Hematopoietic multipotent progenitor cell treated with erythropoietin and hydrocortisone succinate and interleukin-3 and kit ligand, for 4 days (in vitro differentiated cells): ENCODE measurements at regions not wholly inside any gene's neighbourhood (a gene's known extent, or its start where the extent isn't known, plus 50 kb on each side); places are given as distances from the start of the nearest gene placed in this dataset.
A peak's percentile ranks its signal among the peaks of the same experiment; 100 is the strongest.

Experiments
- DNase-seq: peaks from one replicate; pipeline ENCODE4 v3.0.0-alpha.2; 2015

DNA sequence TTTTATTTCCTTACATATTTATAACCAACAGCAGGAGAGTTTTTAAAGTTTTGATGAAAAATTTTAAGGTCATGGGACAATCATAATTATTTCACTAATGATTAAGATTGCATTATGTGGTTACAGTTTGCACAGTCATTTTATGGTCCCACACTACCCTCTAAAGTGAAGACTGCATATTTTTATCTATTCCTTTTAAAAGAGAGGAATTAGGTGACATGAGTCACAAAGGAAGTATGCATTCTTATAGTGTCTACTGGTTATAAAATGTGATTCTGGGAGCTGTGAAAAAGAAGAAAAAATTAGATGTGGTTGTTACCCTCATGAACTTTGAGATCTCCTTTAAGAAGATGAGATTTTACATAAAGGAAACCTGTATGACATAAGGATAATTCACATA is 87.9 kb upstream of the GRIA1 start:
- DNase-seq, result no peak

DNA sequence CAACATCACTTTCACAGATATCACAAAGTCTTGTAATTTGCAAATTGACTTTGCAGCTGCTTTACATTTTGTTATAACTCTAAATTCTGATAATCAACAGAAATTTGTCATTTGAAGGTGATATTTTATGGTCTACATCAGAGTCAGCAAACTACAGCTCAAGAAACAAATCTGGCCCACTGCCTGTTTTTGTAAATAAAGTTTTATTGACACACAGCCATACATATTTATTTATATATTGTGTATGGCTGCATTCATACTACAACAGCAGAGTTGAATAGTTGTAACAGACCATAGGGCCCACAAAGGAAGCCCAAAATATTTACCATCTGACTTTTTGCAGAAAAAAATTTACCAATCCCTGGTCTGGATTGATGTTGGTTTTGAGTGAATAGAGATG is 87.0 kb upstream of the GRIA1 start:
- DNase-seq, result no peak

DNA sequence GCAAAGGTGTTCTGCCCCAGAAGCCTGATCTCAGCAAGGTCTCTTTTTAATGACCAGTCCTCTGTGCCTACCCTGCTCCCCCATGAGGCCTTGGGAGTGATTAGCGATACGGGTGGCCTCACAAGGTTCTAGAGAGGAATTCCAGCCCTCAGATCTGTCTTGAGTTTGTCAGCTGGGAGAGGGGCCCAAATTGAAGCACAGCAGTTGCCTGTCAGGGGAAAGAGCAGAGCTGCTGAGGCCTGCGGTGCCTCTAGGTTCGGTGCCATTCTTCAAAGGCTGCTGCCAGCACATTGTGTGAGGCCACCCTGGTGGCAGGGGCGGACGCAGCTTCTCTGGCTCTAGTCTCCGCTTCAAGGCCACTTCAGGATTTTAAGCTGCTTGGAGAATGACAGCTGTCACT is 85.7 kb upstream of the GRIA1 start:
- no peak for DNase-seq

- DNase-seq, result no peak
Observed at GRCh38 chr5:153421676-153422075, 68.8 kb upstream of the GRIA1 start.

DNA sequence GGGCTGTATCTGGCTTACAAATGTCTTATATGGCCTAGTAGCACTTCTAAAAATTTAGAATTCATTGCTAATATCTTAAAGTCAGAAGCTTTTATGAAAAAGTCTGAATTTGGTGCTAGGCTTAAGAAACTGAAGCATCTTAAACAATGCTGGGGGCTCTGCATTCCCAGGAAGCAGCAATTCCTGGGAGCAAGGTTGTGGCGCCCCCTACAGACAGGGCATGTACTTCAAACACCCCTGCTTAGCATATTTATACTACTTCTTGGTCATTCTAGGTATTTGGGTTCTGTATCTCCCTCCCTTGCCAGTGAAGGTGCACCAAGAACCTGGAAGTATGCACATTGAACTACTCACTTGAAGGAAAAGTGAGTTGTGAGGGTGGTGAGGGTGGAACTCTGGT is 64.6 kb upstream of the GRIA1 start:
- peak; percentile 1 for DNase-seq

GRCh38 chr5:153429761-153430380 is 60.6 kb upstream of the GRIA1 start:
- DNase-seq, result no peak

DNA sequence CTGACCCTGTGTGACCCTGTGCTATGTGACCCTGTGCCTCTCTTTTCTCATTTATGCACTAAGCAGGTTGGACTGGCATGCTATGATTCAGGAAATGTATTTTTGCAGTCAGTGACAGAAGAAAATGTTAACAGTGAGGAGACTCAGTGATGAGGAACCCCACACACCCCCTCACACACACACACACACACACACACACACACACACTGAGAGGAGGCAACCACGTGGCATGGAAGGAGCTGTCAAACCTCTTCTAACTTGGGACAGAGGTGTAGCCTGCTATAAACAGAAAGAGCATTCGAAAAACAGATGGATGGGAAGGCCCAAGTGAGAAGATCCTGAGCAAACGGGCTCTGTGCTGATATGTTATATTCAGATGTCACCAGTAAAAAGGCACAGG is 57.9 kb upstream of the GRIA1 start:
- DNase-seq, result no peak

GRCh38 chr5:153437251-153437650 is 53.2 kb upstream of the GRIA1 start:
- DNase-seq, result no peak

DNA sequence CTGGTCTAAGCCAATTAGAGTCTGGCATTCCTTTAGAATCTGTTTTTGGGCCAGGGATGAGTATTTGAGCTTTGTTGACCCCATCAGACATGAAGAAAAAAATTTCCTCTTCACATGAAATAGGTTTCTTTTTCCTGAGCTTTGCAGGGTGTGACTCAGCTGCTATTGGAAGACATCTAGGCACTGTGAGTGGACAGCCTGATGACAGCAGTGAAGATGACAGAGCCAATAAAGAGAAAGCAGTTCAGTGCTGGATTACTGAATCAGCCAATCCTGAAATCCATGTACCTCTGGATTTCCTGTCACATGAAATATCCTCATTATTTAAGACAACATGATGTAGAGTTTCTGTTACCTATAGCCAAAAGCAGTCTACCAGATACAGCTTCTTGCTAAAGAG is 51.3 kb upstream of the GRIA1 start:
- no peak for DNase-seq
